ENCODE measurements at regions not wholly inside any gene's neighbourhood (a gene's known extent, or its start where the extent isn't known, plus 50 kb on each side); places are given as distances from the start of the nearest gene placed in this dataset.
"Not testable (repeated sequence)": the region's sequence is repeated elsewhere in the genome, so short reads cannot be mapped to it uniquely, and the experiment has no call there.

- no peak for ATAC-seq (ENCODE audit: poor library complexity)
- no peak for DNase-seq
- intact Hi-C loops (cut with DNase I): no loop called here
Measured at GRCh38 chr6:27161115-27161514, 86.4 kb upstream of the PRSS16 start.

DNA sequence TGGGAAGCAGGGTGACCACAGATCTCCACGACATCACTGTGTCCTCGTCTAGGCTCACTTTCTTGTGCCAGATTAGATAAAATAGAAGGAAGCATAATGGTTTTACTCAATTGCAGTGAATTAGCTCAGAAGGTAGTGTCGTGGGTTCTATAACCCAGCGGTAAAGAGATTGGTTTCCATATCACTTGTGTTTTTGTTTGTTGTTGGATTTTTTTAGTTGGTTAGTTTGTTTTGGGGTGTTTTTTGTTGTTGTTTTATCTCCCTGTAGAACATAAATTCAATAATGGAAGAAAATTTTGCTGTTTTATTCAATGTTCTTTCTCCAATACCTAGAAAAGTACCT lies 85.9 kb upstream of the PRSS16 start:
- ATAC-seq (ENCODE audit: poor library complexity): no peak
- DNase-seq: no peak
- intact Hi-C loops (cut with DNase I): no loop called here

GRCh38 chr6:27161946-27162603 lies 85.4 kb upstream of the PRSS16 start:
- ATAC-seq (ENCODE audit: poor library complexity) (no peak), DNase-seq (no peak)
- intact Hi-C loops (cut with DNase I): no loop called here

- intact Hi-C loops (cut with DNase I): no loop called here
- ATAC-seq (ENCODE audit: poor library complexity): no peak
- DNase-seq: no peak
Measured at GRCh38 chr6:27163834-27164233, 83.7 kb upstream of the PRSS16 start.

- no peak for DNase-seq
- ATAC-seq (ENCODE audit: poor library complexity): no peak
- intact Hi-C loops (cut with DNase I): no loop called here
Measured at GRCh38 chr6:27168108-27168507, 79.4 kb upstream of the PRSS16 start.

GRCh38 chr6:27168586-27169443 lies 78.7 kb upstream of the PRSS16 start:
- DNase-seq: no peak
- intact Hi-C loops (cut with DNase I): no loop called here

GRCh38 chr6:27172524-27173231 lies 74.8 kb upstream of the PRSS16 start:
- ATAC-seq (ENCODE audit: poor library complexity); DNase-seq; intact Hi-C loops (cut with DNase I): not testable (repeated sequence)

More at GRCh38 chr6:27168586-27169443, 78.7 kb upstream of the PRSS16 start:
- ATAC-seq (ENCODE audit: poor library complexity): no peak

DNA sequence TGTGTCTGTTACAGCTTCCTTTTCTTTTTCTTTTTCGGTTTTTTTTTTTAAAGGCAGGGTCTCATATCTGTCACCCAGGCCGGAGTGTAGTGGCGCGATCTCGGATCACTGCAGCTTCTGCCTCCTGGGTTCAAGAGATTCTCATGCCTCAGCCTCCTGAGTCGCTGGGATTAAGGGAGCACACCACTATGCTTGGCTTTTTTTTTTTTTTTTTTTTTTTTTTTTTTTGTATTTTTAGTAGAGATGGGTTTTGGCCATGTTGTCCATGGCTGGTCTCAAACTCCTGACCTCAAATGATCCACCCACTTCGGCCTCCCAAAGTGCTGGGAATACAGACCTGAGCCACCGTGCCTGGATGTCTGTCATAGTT lies 74.3 kb upstream of the PRSS16 start:
- DNase-seq; intact Hi-C loops (cut with DNase I): not testable (repeated sequence)

GRCh38 chr6:27174958-27175357 lies 72.5 kb upstream of the PRSS16 start:
- intact Hi-C loops (cut with DNase I): loop anchor here (5.0 kb wide), 1 partner anchor 722 kb away; no protein-coding TSS in a partner anchor
- DNase-seq (no peak), ATAC-seq (ENCODE audit: poor library complexity) (no peak)

More for the DNA sequence above, 74.3 kb upstream of the PRSS16 start:
- ATAC-seq (ENCODE audit: poor library complexity): not testable (repeated sequence)

DNA sequence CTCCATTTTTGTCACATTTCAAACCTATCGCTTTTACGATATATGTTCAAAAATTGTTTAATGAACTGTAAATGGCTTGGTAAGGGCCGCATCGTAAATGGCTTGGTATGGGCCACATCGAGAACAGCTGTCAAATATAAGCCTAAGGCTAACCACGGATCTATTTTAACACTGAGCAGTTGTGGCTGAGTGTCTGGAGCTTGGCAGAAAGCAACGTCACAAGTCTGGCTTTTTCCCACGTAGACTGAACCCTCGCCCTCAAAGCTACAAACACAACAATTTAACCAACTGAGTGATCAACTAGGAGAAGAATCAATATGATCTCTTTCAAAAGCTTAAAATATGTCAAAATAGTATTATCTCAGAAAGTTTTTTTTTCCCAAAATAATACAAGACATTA lies 71.4 kb upstream of the PRSS16 start:
- intact Hi-C loops (cut with DNase I): loop anchor here (5.0 kb wide), 1 partner anchor 721 kb away; no protein-coding TSS in a partner anchor
- ATAC-seq (ENCODE audit: poor library complexity) (peak; percentile 35), DNase-seq (no peak)

DNA sequence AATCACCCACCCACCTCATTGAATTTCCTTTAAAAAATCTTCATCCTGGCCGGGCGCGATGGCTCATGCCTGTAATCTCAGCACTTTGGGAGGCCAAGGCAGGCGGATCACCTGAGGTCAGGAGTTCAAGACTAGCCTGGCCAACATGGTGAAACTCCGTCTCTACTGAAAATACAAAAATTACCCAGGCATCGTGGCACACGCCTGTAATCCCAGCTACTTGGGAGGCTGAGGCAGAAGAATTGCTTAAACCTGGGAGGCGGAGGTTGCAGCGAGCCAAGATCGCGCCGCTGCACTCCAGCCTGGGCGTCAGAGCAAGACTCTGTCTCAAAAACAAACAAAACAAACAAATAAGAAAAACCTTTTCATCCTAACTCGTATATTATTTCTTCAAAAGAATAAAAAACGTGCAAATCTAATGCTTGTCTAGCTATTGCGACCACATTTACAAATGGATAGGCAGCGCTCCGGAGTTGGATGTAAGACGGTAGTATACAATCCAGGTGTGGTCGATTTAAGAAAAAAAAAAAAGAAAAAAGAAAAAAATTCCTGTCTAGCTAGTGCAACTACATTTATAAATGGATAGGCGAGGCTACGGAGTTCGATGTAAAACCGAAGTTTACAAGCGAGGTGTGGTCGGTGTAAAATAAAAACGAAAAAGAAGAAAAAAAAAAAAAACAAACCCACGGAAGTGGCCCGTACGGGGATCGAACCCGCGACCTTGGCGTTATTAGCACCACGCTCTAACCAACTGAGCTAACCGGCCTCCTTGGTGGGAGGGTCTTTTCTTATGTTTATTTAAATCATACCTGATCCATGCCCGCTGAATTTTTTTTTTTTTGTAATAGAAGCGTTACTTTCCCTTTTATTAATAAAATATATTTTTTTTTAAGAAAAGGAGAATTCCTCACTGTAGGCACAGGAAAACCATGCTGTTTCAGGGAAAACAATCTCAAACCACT lies 70.7 kb upstream of the PRSS16 start:
- ATAC-seq (ENCODE audit: poor library complexity) (peak; percentile 95), DNase-seq (peak; percentile 70)
- intact Hi-C loops (cut with DNase I): loop anchor here (5.0 kb wide), 1 partner anchor 720 kb away; no protein-coding TSS in a partner anchor

- ATAC-seq (ENCODE audit: poor library complexity) (peak; percentile 88), DNase-seq (peak; percentile 85)
- intact Hi-C loops (cut with DNase I): loop anchor here (5.0 kb wide), 1 partner anchor 720 kb away; no protein-coding TSS in a partner anchor
Measured at GRCh38 chr6:27177485-27178406, 69.8 kb upstream of the PRSS16 start.

GRCh38 chr6:27178407-27178730 lies 69.1 kb upstream of the PRSS16 start:
- DNase-seq: no peak

DNA sequence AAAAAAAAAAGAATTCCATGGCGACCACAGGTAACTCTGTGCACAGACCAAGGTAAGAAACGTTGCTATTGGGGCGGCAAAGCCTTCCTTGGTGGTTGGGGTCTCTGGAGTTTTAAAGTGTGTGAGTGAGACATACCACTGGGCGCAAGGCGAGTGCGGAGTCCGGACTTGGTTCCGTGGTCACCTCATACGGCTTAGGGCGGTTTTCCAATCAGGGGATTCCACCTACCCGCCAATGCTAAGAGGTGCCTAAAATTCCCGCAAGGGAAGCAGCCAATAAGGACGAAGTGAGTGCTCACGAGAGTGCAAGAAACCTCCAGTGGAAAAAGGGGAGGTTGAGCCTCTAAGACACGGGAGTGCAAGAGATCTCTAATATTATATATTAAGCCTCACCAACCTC lies 68.6 kb upstream of the PRSS16 start:
- DNase-seq (no peak), ATAC-seq (ENCODE audit: poor library complexity) (no peak)
- intact Hi-C loops (cut with DNase I): loop anchor here (5.0 kb wide), 1 partner anchor 718 kb away; no protein-coding TSS in a partner anchor

More at GRCh38 chr6:27178407-27178730, 69.1 kb upstream of the PRSS16 start:
- peak; percentile 5 for ATAC-seq (ENCODE audit: poor library complexity)
- intact Hi-C loops (cut with DNase I): loop anchor here (5.0 kb wide), 1 partner anchor 719 kb away; no protein-coding TSS in a partner anchor

DNA sequence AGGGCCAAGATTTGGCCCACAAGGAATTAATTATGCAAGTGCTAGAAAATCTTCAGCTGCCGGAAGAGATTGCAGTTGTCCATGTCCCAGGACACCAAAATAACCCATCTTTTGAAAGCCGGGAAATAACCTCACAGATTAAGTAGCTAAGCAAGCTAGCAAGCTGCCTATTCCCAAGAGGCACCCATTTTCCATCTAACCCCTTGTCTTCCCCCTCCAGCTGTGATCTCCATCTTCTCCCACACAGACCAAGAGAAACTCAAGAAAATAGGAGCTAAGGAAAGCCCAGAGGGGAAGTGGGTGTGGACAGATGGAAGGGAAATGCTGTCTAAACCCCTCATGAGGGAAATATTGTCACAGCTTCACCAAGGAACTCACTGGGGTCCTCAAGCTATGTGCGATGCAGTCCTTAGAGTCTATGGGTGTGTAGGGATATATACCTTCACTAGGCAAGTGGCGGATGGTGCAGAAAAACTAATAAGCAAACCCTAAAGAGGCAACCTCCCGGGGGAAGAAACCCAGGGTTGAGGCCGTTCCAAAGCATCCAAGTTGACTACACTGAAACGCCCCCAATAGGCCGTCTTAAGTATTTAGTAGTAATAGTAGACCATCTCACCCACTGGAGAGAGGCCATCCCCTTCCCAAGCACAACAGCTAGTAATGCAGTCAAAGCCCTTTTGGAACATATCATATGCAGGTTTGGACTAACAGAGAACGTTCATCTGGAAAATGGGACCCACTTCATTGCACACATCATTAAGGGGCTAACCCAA lies 64.3 kb upstream of the PRSS16 start:
- ATAC-seq (ENCODE audit: poor library complexity) (no peak), DNase-seq (no peak)
- intact Hi-C loops (cut with DNase I): loop anchor here (10.0 kb wide), 1 partner anchor 292 kb away; the partner anchor contains the start of gene ZNF184
